ENCODE measurements at regions not wholly inside any gene's neighbourhood (a gene's known extent, or its start where the extent isn't known, plus 50 kb on each side); places are given as distances from the start of the nearest gene placed in this dataset.

GRCh38 chr12:91276509-91276908 is 93.9 kb upstream of the DCN start:
- no peak for TF ChIP-seq GATA2 (IDR thresholded peaks at IDR 0.05; ENCODE audit: low read depth, low read length)
- no peak for TF ChIP-seq GATA3 (IDR thresholded peaks at IDR 0.05; ENCODE audit: low read depth, low read length)
